ENCODE measurements at regions not wholly inside any gene's neighbourhood (a gene's known extent, or its start where the extent isn't known, plus 50 kb on each side); places are given as distances from the start of the nearest gene placed in this dataset.

DNA sequence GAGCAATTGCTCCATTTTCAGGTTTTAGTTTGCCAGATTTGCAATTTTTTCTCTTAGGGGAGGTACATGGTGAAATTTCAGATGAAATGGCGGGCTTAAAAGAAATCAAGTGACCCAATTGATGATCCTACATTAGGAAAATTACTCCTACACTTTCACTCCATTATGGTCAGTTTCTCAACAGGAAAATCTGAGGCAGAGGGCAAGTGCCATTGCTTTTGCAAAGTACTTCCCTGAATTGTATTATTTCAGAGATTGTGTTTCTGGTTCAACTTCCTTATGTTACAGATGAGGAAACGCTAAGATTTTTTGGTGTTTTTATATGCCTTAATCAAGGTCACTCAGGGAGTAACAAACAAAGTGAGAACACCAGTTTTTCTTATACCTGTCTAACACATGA lies 302.2 kb downstream of the ARAP2 start:
- no peak for DNase-seq
- no peak overlapping the region for H3K4me3 ChIP-seq
- peak; percentile 54 for ATAC-seq
- TF ChIP-seq, protein P1, sequence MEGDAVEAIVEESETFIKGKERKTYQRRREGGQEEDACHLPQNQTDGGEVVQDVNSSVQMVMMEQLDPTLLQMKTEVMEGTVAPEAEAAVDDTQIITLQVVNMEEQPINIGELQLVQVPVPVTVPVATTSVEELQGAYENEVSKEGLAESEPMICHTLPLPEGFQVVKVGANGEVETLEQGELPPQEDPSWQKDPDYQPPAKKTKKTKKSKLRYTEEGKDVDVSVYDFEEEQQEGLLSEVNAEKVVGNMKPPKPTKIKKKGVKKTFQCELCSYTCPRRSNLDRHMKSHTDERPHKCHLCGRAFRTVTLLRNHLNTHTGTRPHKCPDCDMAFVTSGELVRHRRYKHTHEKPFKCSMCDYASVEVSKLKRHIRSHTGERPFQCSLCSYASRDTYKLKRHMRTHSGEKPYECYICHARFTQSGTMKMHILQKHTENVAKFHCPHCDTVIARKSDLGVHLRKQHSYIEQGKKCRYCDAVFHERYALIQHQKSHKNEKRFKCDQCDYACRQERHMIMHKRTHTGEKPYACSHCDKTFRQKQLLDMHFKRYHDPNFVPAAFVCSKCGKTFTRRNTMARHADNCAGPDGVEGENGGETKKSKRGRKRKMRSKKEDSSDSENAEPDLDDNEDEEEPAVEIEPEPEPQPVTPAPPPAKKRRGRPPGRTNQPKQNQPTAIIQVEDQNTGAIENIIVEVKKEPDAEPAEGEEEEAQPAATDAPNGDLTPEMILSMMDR (IDR thresholded peaks at IDR 0.05) = no peak
- no peaks in the 10 kb centered on the region for H3K27me3 ChIP-seq
- H3K36me3 ChIP-seq = no peaks in the 10 kb centered on the region
- H3K27ac ChIP-seq = no peak overlapping the region
- no peaks in the 10 kb centered on the region for H3K4me1 ChIP-seq
- no peaks in the 10 kb centered on the region for H3K9me3 ChIP-seq
- intact Hi-C loops (cut with DNase I) = no loop called here

DNA sequence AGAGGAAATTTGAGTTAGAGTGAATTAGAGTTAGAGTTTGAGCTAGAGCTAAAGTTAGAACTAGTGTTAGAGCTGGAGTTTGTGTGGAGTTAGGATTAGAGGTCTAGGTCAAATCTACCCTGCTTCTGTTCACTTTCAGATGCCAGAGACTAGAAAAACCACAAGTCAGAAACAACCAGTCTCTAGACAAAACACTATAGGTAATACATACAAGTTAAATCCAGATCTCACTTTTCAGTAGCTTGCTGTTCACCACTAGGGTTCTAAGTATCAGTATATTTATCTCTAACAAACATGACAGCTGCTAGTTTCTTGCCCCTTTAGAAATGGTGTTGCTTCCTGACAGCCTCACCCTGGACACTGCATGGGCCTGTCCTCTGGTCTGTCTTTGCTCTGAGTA lies 300.7 kb downstream of the ARAP2 start:
- Histone ChIP-seq H3K4me3 (no peak overlapping the region), H3K27me3 (no peaks in the 10 kb centered on the region), H3K36me3 (no peaks in the 10 kb centered on the region), H3K9me3 (no peaks in the 10 kb centered on the region), H3K27ac (no peak overlapping the region), H3K4me1 (no peaks in the 10 kb centered on the region)
- intact Hi-C loops (cut with DNase I) = no loop called here
- ATAC-seq (no peak), DNase-seq (no peak)
- TF ChIP-seq, protein P1 (IDR thresholded peaks at IDR 0.05) = no peak

DNA sequence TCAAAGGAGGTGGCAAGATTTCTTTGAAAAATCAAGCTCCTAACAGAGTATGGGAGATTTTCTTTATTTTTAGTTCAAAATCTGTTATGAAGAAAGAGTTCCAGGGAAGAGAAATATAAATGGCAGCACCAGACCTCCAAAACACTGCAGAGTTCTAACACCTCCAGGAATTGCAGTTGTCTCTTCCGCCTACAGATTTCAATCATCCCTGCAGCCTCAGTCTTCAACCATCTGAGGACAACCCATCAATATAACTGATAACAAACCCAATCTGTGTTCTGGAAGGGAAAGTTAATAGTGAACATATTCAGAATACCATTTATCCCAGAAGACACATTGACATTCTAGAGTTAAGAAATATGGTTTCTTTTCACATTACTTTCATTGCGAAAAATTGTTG lies 296.1 kb downstream of the ARAP2 start:
- no peak overlapping the region for H3K4me3 ChIP-seq
- intact Hi-C loops (cut with DNase I) = no loop called here
- H3K9me3 ChIP-seq = no peaks in the 10 kb centered on the region
- no peaks in the 10 kb centered on the region for H3K27me3 ChIP-seq
- no peaks in the 10 kb centered on the region for H3K4me1 ChIP-seq
- H3K36me3 ChIP-seq = no peaks in the 10 kb centered on the region
- TF ChIP-seq, protein P1 (IDR thresholded peaks at IDR 0.05) = no peak
- ATAC-seq (no peak), DNase-seq (no peak)
- no peak overlapping the region for H3K27ac ChIP-seq

DNA sequence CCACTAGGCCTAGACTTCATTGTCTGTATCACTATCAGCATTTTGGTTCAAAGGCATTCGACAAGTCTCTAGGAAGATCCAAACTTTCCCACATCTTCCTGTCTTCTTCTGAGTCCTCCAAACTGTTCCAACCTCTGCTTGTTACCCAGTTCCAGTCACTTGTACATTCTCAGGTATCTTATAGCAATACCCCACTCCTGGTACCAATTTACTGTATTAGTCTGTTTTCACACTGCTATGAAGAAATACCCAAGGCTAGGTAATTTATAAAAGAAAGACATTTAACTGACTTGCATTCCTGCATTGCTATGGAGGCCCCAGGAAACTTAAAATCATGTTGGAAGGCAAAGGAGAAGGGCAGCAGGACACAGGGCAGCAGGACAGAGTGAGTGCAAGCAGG lies 293.9 kb downstream of the ARAP2 start:
- Histone ChIP-seq H3K4me1 (no peaks in the 10 kb centered on the region), H3K4me3 (no peak overlapping the region), H3K9me3 (no peaks in the 10 kb centered on the region), H3K27me3 (no peaks in the 10 kb centered on the region), H3K27ac (no peak overlapping the region), H3K36me3 (no peaks in the 10 kb centered on the region)
- ATAC-seq (no peak), DNase-seq (no peak)
- intact Hi-C loops (cut with DNase I) = no loop called here
- TF ChIP-seq, protein P1 (IDR thresholded peaks at IDR 0.05) = no peak

DNA sequence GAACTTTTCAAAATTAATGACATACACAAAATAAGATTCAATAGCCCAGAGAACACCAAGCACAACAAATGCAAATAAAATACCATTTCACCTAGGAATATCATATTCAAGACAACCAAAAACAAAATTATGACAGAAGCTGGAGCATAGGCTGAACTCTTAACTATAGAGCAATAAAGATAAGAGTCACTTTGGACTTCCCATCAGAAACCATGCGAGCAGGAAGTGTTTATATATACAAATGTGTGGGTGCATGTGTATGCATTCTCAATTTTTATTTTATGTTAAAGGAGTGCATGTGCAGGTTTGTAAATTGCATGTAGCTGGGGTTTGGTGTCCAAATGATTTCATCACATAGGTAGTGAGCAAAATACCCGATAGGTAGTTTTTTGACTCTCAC lies 291.6 kb downstream of the ARAP2 start:
- intact Hi-C loops (cut with DNase I) = no loop called here
- TF ChIP-seq, protein P1 (IDR thresholded peaks at IDR 0.05) = no peak
- Histone ChIP-seq H3K9me3 (no peaks in the 10 kb centered on the region), H3K4me1 (no peaks in the 10 kb centered on the region), H3K4me3 (no peak overlapping the region), H3K27me3 (no peaks in the 10 kb centered on the region), H3K27ac (no peak overlapping the region), H3K36me3 (no peaks in the 10 kb centered on the region)
- ATAC-seq (no peak), DNase-seq (no peak)

DNA sequence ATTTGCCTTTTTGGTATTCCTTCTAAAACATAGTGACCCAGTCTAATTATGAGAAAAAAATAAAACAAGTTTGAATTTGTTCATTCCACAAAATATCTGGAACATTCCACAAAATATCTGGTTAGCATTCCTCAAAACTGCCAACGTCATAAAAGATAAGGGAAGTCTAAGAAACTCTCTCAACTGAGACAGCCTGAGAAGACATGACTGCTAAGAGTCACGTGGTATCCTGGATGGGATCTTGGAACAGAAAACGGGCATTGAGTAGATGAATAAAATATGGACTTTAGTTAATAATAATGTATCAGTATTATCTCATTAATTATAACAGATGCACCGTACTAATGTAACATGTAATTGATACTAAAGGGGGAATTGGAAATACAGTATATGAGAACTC lies 280.9 kb downstream of the ARAP2 start:
- TF ChIP-seq, protein P1 (IDR thresholded peaks at IDR 0.05) = no peak
- Histone ChIP-seq H3K27ac (no peak overlapping the region), H3K4me3 (no peak overlapping the region), H3K4me1 (no peaks in the 10 kb centered on the region), H3K36me3 (no peaks in the 10 kb centered on the region), H3K27me3 (no peaks in the 10 kb centered on the region), H3K9me3 (no peaks in the 10 kb centered on the region)
- DNase-seq (no peak), ATAC-seq (no peak)
- intact Hi-C loops (cut with DNase I) = no loop called here
